ENCODE measurements at regions not wholly inside any gene's neighbourhood (a gene's known extent, or its start where the extent isn't known, plus 50 kb on each side); places are given as distances from the start of the nearest gene placed in this dataset.

GRCh38 chr1:104593413-104594187 lies 843.9 kb downstream of the AMY1C start:
- peaks cover 2% of the 10 kb centered on the region for H3K9me3 ChIP-seq (replicated peaks; ENCODE audit: control insufficient read depth, insufficient read depth, low read length)
- intact Hi-C loops (cut with micrococcal nuclease) = no loop called here
- H3K9ac ChIP-seq (replicated peaks; ENCODE audit: extremely low read depth, insufficient read depth, low read length) = no peak overlapping the region
- H4K20me1 ChIP-seq (replicated peaks; ENCODE audit: control insufficient read depth, extremely low read depth, insufficient read depth, low read length) = no peaks in the 10 kb centered on the region
- no peaks in the 10 kb centered on the region for H3K9me1 ChIP-seq (replicated peaks; ENCODE audit: control insufficient read depth, extremely low read depth, insufficient read depth, low read length)
- no peak overlapping the region for H2AFZ ChIP-seq (ENCODE audit: low read depth, low read length)
- no peak for DNase-seq (ENCODE audit: low read depth, low spot score)
- no peak overlapping the region for H3K4me2 ChIP-seq (ENCODE audit: insufficient read depth, low read length)
- ChIA-PET POLR2A (no interaction called here), CTCF (no interaction called here)
- no peaks in the 10 kb centered on the region for H3K27me3 ChIP-seq (ENCODE audit: control insufficient read depth in 2 of 2, insufficient read depth in 2 of 2, low read length in 2 of 2)
- H3K27ac ChIP-seq (ENCODE audit: insufficient read depth, low read depth, low read length) = no peak overlapping the region
- no TSS peak for BruUV-seq (replicated peaks)
- no peak for TF ChIP-seq JUN (IDR thresholded peaks at IDR 0.05; ENCODE audit: borderline replicate concordance, insufficient read depth, insufficient read length, low read depth)
- TF ChIP-seq EZH2 (IDR thresholded peaks at IDR 0.05; ENCODE audit: borderline replicate concordance, low read depth, low read length, severe bottlenecking) = no peak
- no peak for TF ChIP-seq POLR2A (IDR thresholded peaks at IDR 0.05; ENCODE audit: low read depth, low read length)
- no peak for TF ChIP-seq MYC (IDR thresholded peaks at IDR 0.05; ENCODE audit: low read depth, low read length)
- TF ChIP-seq MAX (IDR thresholded peaks at IDR 0.05; ENCODE audit: insufficient read depth, insufficient read length) = no peak
- TF ChIP-seq GATA2 (IDR thresholded peaks at IDR 0.05; ENCODE audit: insufficient read depth, insufficient read length, low read depth, low read length) = no peak
- TF ChIP-seq FOS (IDR thresholded peaks at IDR 0.05; ENCODE audit: borderline replicate concordance, insufficient read depth, low read length) = no peak
- TF ChIP-seq CTCF (IDR thresholded peaks at IDR 0.05; ENCODE audit: extremely low read depth in 1 of 2, insufficient read depth in 1 of 2, low read depth in 1 of 2, low read length in 2 of 2) = no peak
- TF ChIP-seq POLR2AphosphoS5 (IDR thresholded peaks at IDR 0.05; ENCODE audit: insufficient read depth, low read depth, low read length) = no peak
- H3K36me3 ChIP-seq (ENCODE audit: control insufficient read depth in 2 of 2, extremely low read depth in 1 of 2, insufficient read depth in 2 of 2, low read length in 2 of 2) = no peaks in the 10 kb centered on the region
- dilution Hi-C loops (cut with MboI; ENCODE audit: extremely low pct_ligation_motif_present, low sequenced_read_pairs) = no loop called here
- no peaks in the 10 kb centered on the region for H3K4me1 ChIP-seq (ENCODE audit: control insufficient read depth, extremely low read depth, insufficient read depth, low read length)
- FAIRE-seq = no peak
- no peak overlapping the region for H3K4me3 ChIP-seq (replicated peaks in 1 of 3; ENCODE audit: insufficient read depth in 1 of 3, low read depth in 1 of 3, low read length in 3 of 3)
- no peaks in the 10 kb centered on the region for H3K79me2 ChIP-seq (ENCODE audit: control insufficient read depth, insufficient read depth, low read length)

Measured in endothelial cell of umbilical vein (primary cell).